ENCODE measurements at regions not wholly inside any gene's neighbourhood (a gene's known extent, or its start where the extent isn't known, plus 50 kb on each side); places are given as distances from the start of the nearest gene placed in this dataset.
"Not testable (repeated sequence)": the region's sequence is repeated elsewhere in the genome, so short reads cannot be mapped to it uniquely, and the experiment has no call there.

DNA sequence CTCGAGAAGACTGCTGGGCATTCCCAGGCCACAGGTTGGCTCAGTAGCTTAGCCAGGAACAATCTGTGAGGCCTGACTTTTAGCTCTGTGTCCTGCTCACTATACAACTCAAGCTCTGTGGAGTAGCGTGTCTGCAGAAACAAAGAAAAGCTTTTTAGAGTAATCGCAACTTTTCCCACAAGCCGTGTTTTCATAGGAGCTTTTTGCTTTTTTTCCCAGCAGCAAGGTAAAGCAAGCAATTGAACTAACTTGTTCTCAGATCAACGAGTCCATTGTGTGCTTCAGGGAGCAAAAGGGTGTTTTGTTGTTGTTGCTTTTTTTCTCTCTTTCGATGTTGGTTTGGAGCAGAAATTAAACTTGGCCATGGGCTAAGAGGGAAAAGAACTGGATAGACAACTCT lies 97.3 kb upstream of the BCL2L14 start:
- DNase-seq: no peak
- in situ Hi-C loops (cut with HindIII; ENCODE audit: low pct_ligation_motif_present, low pct_unique_long_range_greater_than_20kb, low sequenced_read_pairs): no loop called here

DNA sequence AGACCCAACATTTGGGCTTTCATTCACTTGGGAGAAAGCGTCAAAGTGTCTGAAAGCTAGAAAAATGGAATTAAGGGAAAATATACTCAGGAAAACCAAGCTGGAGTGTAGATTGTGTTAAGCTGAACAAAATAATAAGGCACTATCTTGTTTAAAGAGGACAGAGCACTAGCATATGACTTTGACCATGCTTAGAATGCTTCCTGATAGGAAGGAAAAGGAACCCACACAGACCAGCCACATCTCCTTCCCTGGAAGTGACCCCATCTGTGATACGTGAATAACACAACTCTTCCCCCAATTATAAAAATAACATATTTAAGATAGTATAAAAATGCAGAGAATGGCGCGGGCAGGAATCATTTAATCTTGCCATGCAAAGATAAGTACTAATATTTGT lies 94.7 kb upstream of the BCL2L14 start:
- DNase-seq: no peak
- in situ Hi-C loops (cut with HindIII; ENCODE audit: low pct_ligation_motif_present, low pct_unique_long_range_greater_than_20kb, low sequenced_read_pairs): no loop called here

DNA sequence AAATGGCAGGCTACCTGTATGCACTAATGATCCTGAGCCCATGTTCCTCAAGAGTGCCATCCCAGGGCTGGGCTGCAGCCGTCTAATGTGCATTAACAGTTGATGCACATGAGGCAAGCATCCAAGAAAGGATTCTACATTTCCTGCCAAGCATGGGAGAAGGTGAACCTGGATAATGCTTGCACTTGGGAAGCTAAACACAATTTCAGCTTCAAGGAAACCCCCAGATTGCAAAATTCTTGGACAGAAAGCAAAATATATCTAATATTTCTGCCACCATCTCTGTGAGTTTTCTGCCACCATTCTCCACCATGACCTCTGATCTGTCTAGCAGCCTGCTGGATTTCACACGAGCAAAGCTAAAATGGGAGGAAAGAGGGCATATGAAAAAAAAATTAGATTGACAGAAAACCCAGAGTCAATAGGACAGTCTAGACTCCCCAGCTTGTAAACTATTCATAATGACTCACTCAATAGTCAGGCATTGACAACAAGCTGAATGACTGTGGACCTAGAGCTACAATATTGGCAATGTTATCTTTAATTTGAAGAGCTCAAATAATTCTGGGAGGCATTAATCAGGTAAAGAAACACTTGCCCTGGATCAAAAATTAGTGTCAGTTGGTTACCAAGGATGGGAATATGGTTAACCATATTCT lies 91.9 kb upstream of the BCL2L14 start:
- DNase-seq: no peak
- in situ Hi-C loops (cut with HindIII; ENCODE audit: low pct_ligation_motif_present, low pct_unique_long_range_greater_than_20kb, low sequenced_read_pairs): no loop called here

DNA sequence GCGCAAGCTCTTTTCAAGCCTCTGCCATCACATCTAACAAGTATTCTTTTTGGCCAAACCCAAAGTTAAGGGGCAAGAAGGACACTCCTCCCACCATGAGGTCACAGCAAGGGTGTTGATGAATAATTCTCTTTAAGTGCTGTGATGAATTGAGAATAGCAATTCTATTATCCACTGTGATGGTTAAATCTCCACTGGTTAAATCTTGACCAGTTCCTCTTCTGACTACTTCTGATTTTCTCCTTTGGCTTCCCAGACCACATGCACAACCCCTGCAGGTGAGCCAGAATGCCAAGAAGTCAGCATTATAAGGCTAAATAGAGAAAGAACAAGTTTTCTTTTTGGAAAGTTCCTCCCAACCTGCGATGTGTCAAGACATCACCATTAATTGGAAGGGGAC lies 90.6 kb upstream of the BCL2L14 start:
- DNase-seq: no peak
- in situ Hi-C loops (cut with HindIII; ENCODE audit: low pct_ligation_motif_present, low pct_unique_long_range_greater_than_20kb, low sequenced_read_pairs): no loop called here

DNA sequence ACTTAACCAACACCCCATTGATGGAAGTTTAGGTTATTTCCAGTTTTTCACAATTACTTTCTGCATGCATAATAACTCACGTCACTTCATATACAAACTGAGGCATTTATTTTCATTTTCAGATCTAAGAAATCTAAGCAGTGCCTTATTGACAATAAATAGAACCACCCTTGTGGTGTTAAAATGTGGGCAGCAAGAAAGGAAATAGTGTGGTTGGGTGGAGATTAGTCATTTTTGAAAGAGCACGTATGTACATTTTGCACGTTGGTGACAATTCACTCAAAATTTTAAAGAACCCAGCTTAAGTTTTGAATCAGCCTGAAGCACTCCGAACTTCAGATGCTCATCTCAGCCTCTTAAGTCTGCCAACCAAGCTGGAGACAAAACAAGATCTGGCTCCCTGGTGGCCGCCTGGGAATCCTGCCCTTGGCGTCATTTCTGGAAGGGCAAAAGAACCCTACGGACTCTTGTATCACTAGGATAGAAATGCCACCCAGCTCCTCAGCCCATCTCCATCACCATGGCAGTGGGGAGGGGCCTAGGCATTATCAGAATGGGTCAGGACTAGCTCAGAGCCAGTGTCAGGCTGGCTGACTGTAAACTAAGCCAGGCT lies 89.5 kb upstream of the BCL2L14 start:
- in situ Hi-C loops (cut with HindIII; ENCODE audit: low pct_ligation_motif_present, low pct_unique_long_range_greater_than_20kb, low sequenced_read_pairs): no loop called here
- no peak for DNase-seq

DNA sequence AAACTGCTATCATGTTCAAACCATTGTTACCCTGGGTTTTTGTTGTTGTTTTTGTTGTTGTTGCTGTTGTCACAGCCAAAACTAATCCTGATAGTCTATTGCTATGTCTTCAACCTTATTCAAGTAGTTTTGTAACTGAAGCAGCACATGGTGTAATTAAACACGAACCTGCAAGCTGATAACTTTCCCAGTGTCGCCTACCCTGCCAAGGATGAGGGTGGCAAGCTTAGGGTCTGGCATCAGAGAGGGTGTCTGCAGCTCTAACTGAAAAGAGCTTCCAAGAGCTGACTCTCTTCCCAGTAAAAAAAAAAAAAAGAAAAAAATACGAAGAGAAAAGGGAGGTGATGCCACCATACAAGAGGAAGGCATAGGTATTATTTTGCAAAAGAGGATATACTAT lies 86.3 kb upstream of the BCL2L14 start:
- no peak for DNase-seq
- in situ Hi-C loops (cut with HindIII; ENCODE audit: low pct_ligation_motif_present, low pct_unique_long_range_greater_than_20kb, low sequenced_read_pairs): no loop called here

DNA sequence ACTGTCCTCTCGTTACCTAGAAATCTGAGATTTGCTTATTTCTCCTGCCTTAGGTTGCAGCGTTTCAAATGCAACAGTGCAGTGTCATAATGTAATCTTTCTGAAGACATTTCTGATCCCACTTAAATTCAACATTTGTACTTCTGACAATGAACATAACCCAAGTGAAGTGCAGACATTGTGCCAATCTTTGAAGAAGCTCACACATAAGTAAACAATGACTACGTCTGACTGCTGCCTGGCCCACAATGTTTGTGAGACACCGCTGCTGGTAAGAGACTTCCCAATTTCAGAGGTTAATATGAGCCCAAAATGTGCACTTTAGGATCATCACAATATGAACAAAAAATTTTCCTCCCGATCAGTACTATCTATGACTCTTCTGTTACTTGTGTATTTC lies 84.6 kb upstream of the BCL2L14 start:
- in situ Hi-C loops (cut with HindIII; ENCODE audit: low pct_ligation_motif_present, low pct_unique_long_range_greater_than_20kb, low sequenced_read_pairs): no loop called here
- no peak for DNase-seq

DNA sequence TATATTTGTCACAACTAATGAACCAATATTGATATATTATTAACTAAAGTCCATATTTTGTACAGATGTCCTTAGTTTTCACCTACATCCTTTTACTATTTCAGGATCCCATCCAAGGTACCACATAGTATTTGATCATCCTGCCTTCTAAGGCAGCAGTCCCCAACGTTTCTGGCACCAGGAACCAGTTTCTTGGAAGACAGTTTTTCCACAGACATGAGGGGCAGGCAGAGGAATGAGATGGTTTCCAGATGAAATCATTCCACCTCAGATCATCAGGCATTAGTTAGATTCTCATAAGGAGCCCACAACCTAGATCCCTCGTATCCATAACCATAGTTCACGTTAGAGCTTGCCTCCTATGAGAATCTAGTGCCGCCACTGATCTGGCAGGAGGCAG lies 82.8 kb upstream of the BCL2L14 start:
- no peak for DNase-seq
- in situ Hi-C loops (cut with HindIII; ENCODE audit: low pct_ligation_motif_present, low pct_unique_long_range_greater_than_20kb, low sequenced_read_pairs): no loop called here

DNA sequence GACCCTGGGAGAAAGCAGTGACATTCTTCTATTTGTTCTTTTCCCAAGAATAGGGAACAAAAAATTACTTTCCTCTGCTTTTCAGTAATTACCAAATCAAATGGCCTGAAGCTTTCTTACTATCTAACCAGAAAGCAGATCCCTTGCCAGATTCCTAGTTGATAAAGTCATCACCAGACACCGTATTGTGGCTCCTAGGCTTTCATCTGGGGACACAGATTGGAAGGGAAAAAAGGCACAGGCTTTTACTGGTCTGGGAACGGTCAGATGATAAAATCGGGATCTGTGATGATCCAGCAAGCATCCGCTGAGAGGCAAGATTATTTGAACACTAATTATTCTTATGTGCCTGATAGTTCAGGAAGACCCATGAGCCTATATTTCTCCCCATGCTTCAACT lies 79.1 kb upstream of the BCL2L14 start:
- no peak for DNase-seq

DNA sequence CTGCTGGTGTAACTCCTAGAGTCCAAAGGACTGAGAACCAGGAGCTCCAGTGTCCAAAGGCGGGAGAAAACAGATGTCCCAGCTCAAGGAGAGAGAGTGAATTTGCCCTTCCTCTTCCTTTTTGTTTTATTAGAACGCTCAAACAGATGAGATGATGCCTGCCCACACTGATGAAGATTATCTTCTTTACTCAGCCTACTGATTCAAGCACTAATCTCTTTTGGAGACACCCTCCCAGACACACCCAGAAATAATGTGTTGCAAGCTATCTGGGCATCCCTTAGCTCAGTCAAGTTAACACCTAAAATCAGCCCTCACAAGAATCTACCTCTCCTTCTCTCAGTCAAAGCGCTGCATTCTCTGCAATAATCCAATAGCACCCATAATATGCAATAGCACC lies 78.2 kb upstream of the BCL2L14 start:
- in situ Hi-C loops (cut with HindIII; ENCODE audit: low pct_ligation_motif_present, low pct_unique_long_range_greater_than_20kb, low sequenced_read_pairs): no loop called here
- no peak for DNase-seq

More for the DNA sequence above, 79.1 kb upstream of the BCL2L14 start:
- in situ Hi-C loops (cut with HindIII; ENCODE audit: low pct_ligation_motif_present, low pct_unique_long_range_greater_than_20kb, low sequenced_read_pairs): no loop called here

DNA sequence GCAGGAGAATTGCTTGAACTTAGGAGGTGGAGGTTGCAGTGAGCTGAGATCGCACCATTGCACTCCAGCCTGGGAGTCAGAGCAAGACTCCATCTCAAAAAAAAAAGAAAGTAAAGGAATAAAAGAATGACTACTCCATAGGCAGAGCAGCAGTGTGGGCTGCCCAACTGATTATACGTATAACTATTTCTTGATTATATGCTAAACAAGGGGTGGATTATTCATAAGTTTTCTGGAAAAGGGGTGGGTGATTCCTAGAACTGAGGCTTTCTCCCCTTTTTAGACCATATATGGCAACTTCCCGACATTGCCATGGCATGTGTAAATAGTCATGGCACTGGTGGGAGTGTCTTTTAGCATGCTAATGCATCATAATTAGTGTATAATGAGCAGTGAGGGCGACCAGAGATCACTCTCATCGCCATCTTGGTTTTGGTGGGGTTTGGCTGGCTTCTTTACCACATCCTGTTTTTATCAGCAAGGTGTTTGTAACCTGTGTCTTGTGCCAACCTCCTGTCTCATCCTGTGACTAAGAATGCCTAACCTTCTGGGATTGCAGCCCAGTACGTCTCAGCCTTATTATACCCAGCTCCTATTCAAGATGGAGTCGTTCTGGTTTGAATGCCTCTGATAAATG lies 72.3 kb upstream of the BCL2L14 start:
- in situ Hi-C loops (cut with HindIII; ENCODE audit: low pct_ligation_motif_present, low pct_unique_long_range_greater_than_20kb, low sequenced_read_pairs); DNase-seq: not testable (repeated sequence)

DNA sequence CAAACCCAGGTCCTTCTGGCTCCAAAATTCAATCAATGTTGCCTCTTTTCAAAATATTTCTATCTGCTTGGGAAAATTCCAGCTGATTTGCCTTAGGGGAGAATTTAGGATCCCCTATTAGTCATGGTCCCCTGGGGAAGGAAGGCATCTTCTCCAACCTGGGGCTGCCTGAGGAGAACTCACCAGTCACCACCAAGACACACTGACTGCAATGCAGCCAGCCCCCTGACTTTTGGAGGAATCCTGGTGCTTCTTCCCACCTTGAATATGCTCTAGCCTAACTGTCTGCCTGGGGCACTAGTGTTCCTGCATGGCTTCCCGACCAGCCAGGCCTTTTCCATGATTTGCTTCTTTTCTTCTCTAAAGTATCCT lies 71.8 kb upstream of the BCL2L14 start:
- in situ Hi-C loops (cut with HindIII; ENCODE audit: low pct_ligation_motif_present, low pct_unique_long_range_greater_than_20kb, low sequenced_read_pairs): no loop called here
- DNase-seq: no peak

DNA sequence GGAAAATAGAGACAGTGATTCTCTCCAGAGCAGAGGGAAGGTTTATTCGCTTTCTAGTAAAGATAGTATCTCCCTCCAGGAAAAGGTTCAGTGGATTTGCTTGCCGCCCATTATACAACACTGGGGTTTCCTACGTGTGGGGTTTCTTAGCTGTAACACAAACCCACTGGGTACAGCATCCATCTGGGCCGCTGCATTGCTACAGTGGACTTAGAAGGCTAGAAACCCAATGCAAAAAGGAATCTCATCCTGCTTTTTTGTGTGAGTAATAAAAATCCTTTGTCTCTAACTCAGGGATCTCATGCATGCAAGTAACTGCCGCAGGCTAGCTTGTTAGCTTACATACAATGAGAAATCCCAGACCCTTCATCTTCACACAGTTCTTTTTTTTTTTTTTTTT lies 67.1 kb upstream of the BCL2L14 start:
- DNase-seq: no peak
- in situ Hi-C loops (cut with HindIII; ENCODE audit: low pct_ligation_motif_present, low pct_unique_long_range_greater_than_20kb, low sequenced_read_pairs): no loop called here

DNA sequence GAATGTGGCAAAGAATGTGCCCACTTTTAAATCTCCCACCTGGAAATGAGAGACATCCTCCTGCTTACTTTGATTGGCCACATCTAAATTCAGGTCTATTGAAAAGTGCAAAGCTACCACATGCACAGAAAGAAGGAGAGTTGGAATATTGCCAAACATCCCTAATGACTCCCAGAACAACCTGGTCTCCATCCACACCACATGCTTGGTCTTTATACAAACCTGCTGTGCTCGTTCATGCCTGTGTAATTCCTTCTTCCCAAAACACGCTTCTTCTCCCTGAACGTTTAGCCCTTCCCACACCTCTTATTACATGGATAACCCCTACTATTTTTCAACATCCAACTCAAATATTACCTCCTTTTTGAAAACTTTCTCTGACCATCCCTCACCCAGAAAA lies 66.2 kb upstream of the BCL2L14 start:
- in situ Hi-C loops (cut with HindIII; ENCODE audit: low pct_ligation_motif_present, low pct_unique_long_range_greater_than_20kb, low sequenced_read_pairs): no loop called here
- DNase-seq: no peak

DNA sequence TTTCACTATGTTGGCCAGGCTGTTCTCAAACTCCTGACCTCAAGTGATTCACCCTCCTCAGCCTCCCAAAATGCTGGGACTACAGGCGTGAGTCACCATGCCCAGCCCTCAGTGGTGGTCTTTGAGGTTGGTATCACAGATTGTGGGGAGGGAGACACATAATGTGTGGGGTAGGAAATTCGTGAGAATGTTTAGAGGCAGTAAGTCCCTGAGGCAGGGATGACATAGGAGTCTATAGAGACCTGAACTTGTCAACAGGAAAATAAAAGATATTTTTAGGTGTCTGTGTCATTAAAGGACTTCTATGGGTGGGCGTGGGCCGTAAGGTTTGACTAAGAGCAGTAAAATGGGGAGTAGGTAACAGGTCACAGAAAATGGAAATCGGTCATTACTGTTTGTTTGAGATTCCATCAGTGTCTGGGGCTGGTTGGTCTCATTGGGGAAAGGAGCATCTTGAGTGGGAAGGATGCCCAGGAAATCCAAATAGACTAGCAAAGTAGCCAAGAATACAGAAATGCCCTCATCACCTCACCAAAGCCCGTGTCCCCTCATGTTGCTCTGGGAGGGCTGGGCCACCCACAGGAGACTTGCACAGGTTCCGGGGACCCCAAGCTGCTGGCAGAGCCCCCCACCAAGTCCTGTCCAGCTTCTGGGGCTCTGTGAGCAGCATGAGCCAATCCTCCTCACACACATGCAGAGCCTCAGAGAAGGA lies 63.6 kb upstream of the BCL2L14 start:
- no peak for DNase-seq
- in situ Hi-C loops (cut with HindIII; ENCODE audit: low pct_ligation_motif_present, low pct_unique_long_range_greater_than_20kb, low sequenced_read_pairs): no loop called here

DNA sequence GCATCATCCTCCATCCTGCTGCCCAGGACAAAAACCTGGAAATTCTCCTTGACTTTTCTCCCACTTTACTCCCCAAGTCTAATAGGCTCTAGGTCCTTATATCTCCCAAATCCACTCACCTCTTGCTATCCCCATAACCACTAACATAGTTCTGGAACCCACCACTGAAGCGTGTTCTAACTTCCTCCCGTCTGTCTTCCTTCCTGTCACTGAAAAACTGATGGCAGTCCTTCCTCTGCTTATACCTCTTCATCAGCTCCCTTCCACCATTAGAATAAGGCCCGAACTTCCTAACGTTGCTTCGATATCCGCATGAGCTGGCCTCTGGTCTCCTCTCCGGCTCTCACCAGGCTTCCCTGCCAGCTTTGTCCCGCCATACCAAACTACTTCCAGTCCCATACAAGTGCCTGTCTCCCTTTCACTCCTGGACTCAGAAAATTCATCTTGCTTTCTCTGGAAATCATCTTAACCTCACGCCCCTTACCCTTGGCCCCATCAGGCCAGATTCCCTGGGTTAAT lies 63.0 kb upstream of the BCL2L14 start:
- in situ Hi-C loops (cut with HindIII; ENCODE audit: low pct_ligation_motif_present, low pct_unique_long_range_greater_than_20kb, low sequenced_read_pairs): no loop called here
- no peak for DNase-seq

DNA sequence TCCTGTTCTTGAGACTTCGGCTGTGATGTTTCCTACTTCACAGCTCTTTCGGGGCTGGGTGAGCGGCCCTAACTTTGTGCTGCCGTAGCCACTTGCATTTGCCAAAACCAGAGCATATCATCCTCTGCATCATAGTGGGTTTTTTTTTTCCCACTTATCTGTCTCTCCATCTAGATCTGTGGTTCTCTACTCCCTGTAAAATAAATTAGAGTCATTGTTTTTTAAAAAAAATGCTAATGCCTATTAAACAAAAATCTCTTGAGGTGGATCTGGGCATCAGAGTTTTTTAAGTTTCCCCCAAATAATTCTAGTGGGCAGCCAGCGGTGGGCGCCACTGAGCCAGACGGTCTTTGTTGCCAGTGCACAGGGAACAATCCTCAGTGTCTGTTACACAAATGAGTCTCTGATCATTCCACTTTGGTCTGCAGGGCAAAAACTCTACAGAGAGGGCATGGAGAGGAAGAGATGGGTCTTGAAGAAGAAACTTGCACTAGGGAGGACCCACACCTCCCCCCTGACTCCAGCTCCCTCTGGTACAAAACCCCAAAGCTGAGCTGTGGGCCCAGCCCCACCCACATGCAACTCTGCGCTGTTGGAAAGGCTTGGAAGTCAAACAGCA lies 62.4 kb upstream of the BCL2L14 start:
- DNase-seq: no peak
- in situ Hi-C loops (cut with HindIII; ENCODE audit: low pct_ligation_motif_present, low pct_unique_long_range_greater_than_20kb, low sequenced_read_pairs): no loop called here

DNA sequence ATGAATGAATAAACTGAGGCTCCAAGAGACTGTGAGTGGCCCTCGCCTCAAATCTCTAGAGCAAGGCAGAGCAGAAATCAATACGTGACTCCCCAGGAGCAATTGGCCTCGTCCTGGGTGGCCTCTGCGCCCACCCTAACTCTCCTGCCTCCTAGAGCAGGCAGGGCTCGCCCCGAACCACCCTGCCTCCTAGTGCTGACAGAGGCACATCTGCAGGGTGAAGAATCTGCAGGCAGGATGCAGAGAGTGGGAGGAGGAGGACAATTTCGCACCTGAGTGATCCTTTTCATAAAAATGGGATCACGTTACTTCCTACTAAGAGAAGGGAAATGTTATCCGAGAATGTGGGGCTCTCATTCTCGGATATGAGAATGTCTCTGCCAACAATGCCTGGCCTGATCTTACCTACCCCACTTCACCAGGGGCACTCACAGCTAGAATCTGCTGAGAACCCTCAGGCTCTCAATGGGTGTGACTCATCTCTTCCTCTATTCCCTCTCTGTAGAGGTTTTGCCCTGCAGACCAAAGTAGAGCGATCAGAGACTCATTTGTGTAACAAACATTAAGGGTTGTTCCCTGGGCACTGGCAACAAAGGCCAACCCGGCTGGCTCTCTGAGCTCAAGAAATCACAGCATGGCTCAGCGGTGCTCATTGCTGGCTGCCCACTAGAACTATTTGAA lies 61.7 kb upstream of the BCL2L14 start:
- DNase-seq: peak; percentile 42
- in situ Hi-C loops (cut with HindIII; ENCODE audit: low pct_ligation_motif_present, low pct_unique_long_range_greater_than_20kb, low sequenced_read_pairs): no loop called here
